NOMO-1 (cell line): ENCODE measurements at regions not wholly inside any gene's neighbourhood (a gene's known extent, or its start where the extent isn't known, plus 50 kb on each side); places are given as distances from the start of the nearest gene placed in this dataset.

Experiments
- DNase-seq, 2 experiments: peaks; one replicate each; lab custom pipeline; 2025; ENCODE audit not compliant: unreplicated experiment in 2 of 2; lab: John Stamatoyannopoulos, UW

GRCh38 chr4:176441594-176441993 lies 121.8 kb downstream of the SPCS3 start:
- no peak for DNase-seq

- no peak for DNase-seq
Observed at GRCh38 chr4:176443117-176443516, 123.4 kb downstream of the SPCS3 start.

GRCh38 chr4:176443646-176444409 lies 124.1 kb downstream of the SPCS3 start:
- DNase-seq: no peak

- no peak for DNase-seq
Observed at GRCh38 chr4:176444741-176445140, 125.0 kb downstream of the SPCS3 start.

GRCh38 chr4:176448761-176449160 lies 129.0 kb downstream of the SPCS3 start:
- DNase-seq: no peak

GRCh38 chr4:176451443-176451842 lies 131.7 kb downstream of the SPCS3 start:
- no peak for DNase-seq

- no peak for DNase-seq
Observed at GRCh38 chr4:176453079-176453478, 133.3 kb downstream of the SPCS3 start.

GRCh38 chr4:176453658-176454057 lies 133.9 kb downstream of the SPCS3 start:
- no peak for DNase-seq

GRCh38 chr4:176464748-176465147 lies 145.0 kb downstream of the SPCS3 start:
- DNase-seq: no peak

GRCh38 chr4:176467001-176467400 lies 147.2 kb downstream of the SPCS3 start:
- no peak for DNase-seq

- no peak for DNase-seq
Observed at GRCh38 chr4:176469546-176469945, 149.8 kb downstream of the SPCS3 start.

- no peak for DNase-seq
Observed at GRCh38 chr4:176470671-176471070, 150.9 kb downstream of the SPCS3 start.

- no peak for DNase-seq
Observed at GRCh38 chr4:176475067-176475466, 155.3 kb downstream of the SPCS3 start.

GRCh38 chr4:176478076-176478475 lies 158.3 kb downstream of the SPCS3 start:
- DNase-seq: no peak

- DNase-seq: no peak
Observed at GRCh38 chr4:176479767-176480166, 160.0 kb downstream of the SPCS3 start.

- DNase-seq: no peak
Observed at GRCh38 chr4:176482972-176483371, 163.2 kb downstream of the SPCS3 start.

GRCh38 chr4:176484301-176484984 lies 164.7 kb downstream of the SPCS3 start:
- DNase-seq: no peak

GRCh38 chr4:176489001-176489400 lies 169.2 kb downstream of the SPCS3 start:
- no peak for DNase-seq

- DNase-seq: peak in 1 of 2 experiments; percentile 5
Observed at GRCh38 chr4:176492646-176493302, 173.0 kb downstream of the SPCS3 start.

- DNase-seq: no peak
Observed at GRCh38 chr4:176498617-176499256, 179.0 kb downstream of the SPCS3 start.

GRCh38 chr4:176499518-176499917 lies 179.8 kb downstream of the SPCS3 start:
- DNase-seq: no peak
